ENCODE measurements at regions not wholly inside any gene's neighbourhood (a gene's known extent, or its start where the extent isn't known, plus 50 kb on each side); places are given as distances from the start of the nearest gene placed in this dataset.

- Histone ChIP-seq H3K4me2 (ENCODE audit: low read length) (no peak overlapping the region), H3K27ac (ENCODE audit: low read depth, low read length) (no peak overlapping the region), H4K20me1 (ENCODE audit: control insufficient read depth, insufficient read depth, low read depth, low read length) (no peaks in the 10 kb centered on the region), H3K4me1 (ENCODE audit: control insufficient read depth, low read length) (no peaks in the 10 kb centered on the region), H3K9me3 (ENCODE audit: control insufficient read depth, insufficient read depth, low read length) (no peaks in the 10 kb centered on the region), H3K79me2 (ENCODE audit: control insufficient read depth, low read length) (no peaks in the 10 kb centered on the region), H3K4me3 (ENCODE audit: low read length) (no peak overlapping the region), H3K36me3 (ENCODE audit: control insufficient read depth, low read length) (no peaks in the 10 kb centered on the region), H3K9me2 (replicated peaks; ENCODE audit: control insufficient read depth, low read length) (no peaks in the 10 kb centered on the region; the same call in 1 of the 2 replicates), H3F3A (ENCODE audit: control insufficient read depth, insufficient read depth) (no peaks in the 10 kb centered on the region), H3K27me3 (ENCODE audit: control insufficient read depth, low read length) (no peaks in the 10 kb centered on the region; the same call in 1 of the 2 replicates)
- TF ChIP-seq EZH2phosphoT487 (IDR thresholded peaks at IDR 0.05; ENCODE audit: borderline replicate concordance, low read length): no peak
- TF ChIP-seq, protein P1, sequence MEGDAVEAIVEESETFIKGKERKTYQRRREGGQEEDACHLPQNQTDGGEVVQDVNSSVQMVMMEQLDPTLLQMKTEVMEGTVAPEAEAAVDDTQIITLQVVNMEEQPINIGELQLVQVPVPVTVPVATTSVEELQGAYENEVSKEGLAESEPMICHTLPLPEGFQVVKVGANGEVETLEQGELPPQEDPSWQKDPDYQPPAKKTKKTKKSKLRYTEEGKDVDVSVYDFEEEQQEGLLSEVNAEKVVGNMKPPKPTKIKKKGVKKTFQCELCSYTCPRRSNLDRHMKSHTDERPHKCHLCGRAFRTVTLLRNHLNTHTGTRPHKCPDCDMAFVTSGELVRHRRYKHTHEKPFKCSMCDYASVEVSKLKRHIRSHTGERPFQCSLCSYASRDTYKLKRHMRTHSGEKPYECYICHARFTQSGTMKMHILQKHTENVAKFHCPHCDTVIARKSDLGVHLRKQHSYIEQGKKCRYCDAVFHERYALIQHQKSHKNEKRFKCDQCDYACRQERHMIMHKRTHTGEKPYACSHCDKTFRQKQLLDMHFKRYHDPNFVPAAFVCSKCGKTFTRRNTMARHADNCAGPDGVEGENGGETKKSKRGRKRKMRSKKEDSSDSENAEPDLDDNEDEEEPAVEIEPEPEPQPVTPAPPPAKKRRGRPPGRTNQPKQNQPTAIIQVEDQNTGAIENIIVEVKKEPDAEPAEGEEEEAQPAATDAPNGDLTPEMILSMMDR (IDR thresholded peaks at IDR 0.05; ENCODE audit: low read depth, low read length, poor library complexity, severe bottlenecking): no peak
Measured at GRCh38 chr18:10308154-10308553, 146.3 kb upstream of the APCDD1 start.

DNA sequence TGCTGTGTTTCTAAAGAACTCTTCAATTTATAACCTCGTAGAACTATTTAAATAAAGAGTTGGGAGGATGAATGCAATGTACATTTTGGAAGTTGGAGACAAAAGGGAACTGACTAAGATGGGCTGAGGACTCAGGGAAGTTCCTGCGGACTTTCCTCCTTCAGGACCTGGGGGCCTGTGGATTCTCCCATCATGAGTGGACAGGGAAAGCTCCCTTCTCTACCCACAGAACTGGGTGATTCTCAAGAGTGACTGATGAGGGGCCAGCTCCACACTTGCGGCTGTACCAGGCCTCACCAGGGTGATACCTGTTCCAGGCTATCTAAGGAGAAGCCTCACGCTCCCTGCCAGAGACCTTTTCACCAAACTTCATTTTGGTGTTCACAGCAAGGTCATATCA lies 143.8 kb upstream of the APCDD1 start:
- Histone ChIP-seq H3K4me1 (ENCODE audit: control insufficient read depth, low read length) (no peaks in the 10 kb centered on the region), H3K9me3 (ENCODE audit: control insufficient read depth, insufficient read depth, low read length) (no peaks in the 10 kb centered on the region), H3K4me2 (ENCODE audit: low read length) (no peak overlapping the region), H3F3A (ENCODE audit: control insufficient read depth, insufficient read depth) (no peaks in the 10 kb centered on the region), H3K79me2 (ENCODE audit: control insufficient read depth, low read length) (no peaks in the 10 kb centered on the region), H3K9me2 (replicated peaks; ENCODE audit: control insufficient read depth, low read length) (no peaks in the 10 kb centered on the region), H3K27ac (ENCODE audit: low read depth, low read length) (no peak overlapping the region), H3K27me3 (ENCODE audit: control insufficient read depth, low read length) (no peaks in the 10 kb centered on the region; the same call in 1 of the 2 replicates), H3K36me3 (ENCODE audit: control insufficient read depth, low read length) (no peaks in the 10 kb centered on the region), H4K20me1 (ENCODE audit: control insufficient read depth, insufficient read depth, low read depth, low read length) (no peaks in the 10 kb centered on the region), H3K4me3 (ENCODE audit: low read length) (no peak overlapping the region)
- TF ChIP-seq EZH2phosphoT487 (IDR thresholded peaks at IDR 0.05; ENCODE audit: borderline replicate concordance, low read length): no peak
- TF ChIP-seq, protein P1 (IDR thresholded peaks at IDR 0.05; ENCODE audit: low read depth, low read length, poor library complexity, severe bottlenecking): no peak

GRCh38 chr18:10312326-10313015 lies 142.0 kb upstream of the APCDD1 start:
- no peaks in the 10 kb centered on the region for H3K79me2 ChIP-seq (ENCODE audit: control insufficient read depth, low read length)
- H3K4me3 ChIP-seq (ENCODE audit: low read length): no peak overlapping the region
- H3K9me3 ChIP-seq (ENCODE audit: control insufficient read depth, insufficient read depth, low read length): no peaks in the 10 kb centered on the region

More at GRCh38 chr18:10312326-10313015, 142.0 kb upstream of the APCDD1 start:
- H3K4me1 ChIP-seq (ENCODE audit: control insufficient read depth, low read length): no peaks in the 10 kb centered on the region
- no peak overlapping the region for H3K27ac ChIP-seq (ENCODE audit: low read depth, low read length)
- H3K4me2 ChIP-seq (ENCODE audit: low read length): no peak overlapping the region
- no peaks in the 10 kb centered on the region for H3F3A ChIP-seq (ENCODE audit: control insufficient read depth, insufficient read depth)
- no peaks in the 10 kb centered on the region; the same call in 1 of the 2 replicates for H3K27me3 ChIP-seq (ENCODE audit: control insufficient read depth, low read length)
- H3K9me2 ChIP-seq (replicated peaks; ENCODE audit: control insufficient read depth, low read length): no peaks in the 10 kb centered on the region
- no peak for TF ChIP-seq EZH2phosphoT487 (IDR thresholded peaks at IDR 0.05; ENCODE audit: borderline replicate concordance, low read length)
- TF ChIP-seq, protein P1 (IDR thresholded peaks at IDR 0.05; ENCODE audit: low read depth, low read length, poor library complexity, severe bottlenecking): no peak
- no peaks in the 10 kb centered on the region for H4K20me1 ChIP-seq (ENCODE audit: control insufficient read depth, insufficient read depth, low read depth, low read length)
- no peaks in the 10 kb centered on the region for H3K36me3 ChIP-seq (ENCODE audit: control insufficient read depth, low read length)
